Gastroesophageal sphincter (tissue), 3 donors: ENCODE measurements at regions not wholly inside any gene's neighbourhood (a gene's known extent, or its start where the extent isn't known, plus 50 kb on each side); places are given as distances from the start of the nearest gene placed in this dataset.

ENCODE experiments used
- CTCF ChIP-seq, 4 experiments: fragments of 200-600 bp in 2 of 4; fragments of 450-650 bp in 2 of 4; sonication (generic) in 1 of 4; IDR thresholded peaks; one replicate each; pipeline ENCODE4 v1.5.1; 2017 to 2019; ENCODE audit warnings: antibody characterized with exemption in 4 of 4, mild to moderate bottlenecking in 2 of 4, moderate library complexity in 2 of 4
- POLR2AphosphoS5 ChIP-seq: sonication (generic); formaldehyde crosslinking; IDR thresholded peaks from one replicate; pipeline ENCODE4 v1.6.1; 2017; ENCODE audit warnings: antibody characterized with exemption

- TF ChIP-seq CTCF (IDR thresholded peaks at IDR 0.05), result no peak
- no peak for TF ChIP-seq POLR2AphosphoS5
Measured at GRCh38 chr2:180101846-180102245, 94.7 kb upstream of the CWC22 start.
